Fibroblast of villous mesenchyme (primary cell): ENCODE measurements at regions not wholly inside any gene's neighbourhood (a gene's known extent, or its start where the extent isn't known, plus 50 kb on each side); places are given as distances from the start of the nearest gene placed in this dataset.

Experiments used
- DNase-seq: peaks from one replicate; pipeline ENCODE4 v3.0.0-alpha.2; 2010; ENCODE audit warnings: low read depth
- H3K4me3 ChIP-seq: 2 replicates; pipeline ENCODE4 v1.5.1; 2011; ENCODE audit warnings: low read depth, mild to moderate bottlenecking, low read length
- TF ChIP-seq, protein P1 (sequence below): IDR thresholded peaks from 2 replicates; pipeline ENCODE4 v1.5.1; 2012; ENCODE audit warnings: low read depth, mild to moderate bottlenecking, low read length; ENCODE audit not compliant: insufficient read depth

DNA sequence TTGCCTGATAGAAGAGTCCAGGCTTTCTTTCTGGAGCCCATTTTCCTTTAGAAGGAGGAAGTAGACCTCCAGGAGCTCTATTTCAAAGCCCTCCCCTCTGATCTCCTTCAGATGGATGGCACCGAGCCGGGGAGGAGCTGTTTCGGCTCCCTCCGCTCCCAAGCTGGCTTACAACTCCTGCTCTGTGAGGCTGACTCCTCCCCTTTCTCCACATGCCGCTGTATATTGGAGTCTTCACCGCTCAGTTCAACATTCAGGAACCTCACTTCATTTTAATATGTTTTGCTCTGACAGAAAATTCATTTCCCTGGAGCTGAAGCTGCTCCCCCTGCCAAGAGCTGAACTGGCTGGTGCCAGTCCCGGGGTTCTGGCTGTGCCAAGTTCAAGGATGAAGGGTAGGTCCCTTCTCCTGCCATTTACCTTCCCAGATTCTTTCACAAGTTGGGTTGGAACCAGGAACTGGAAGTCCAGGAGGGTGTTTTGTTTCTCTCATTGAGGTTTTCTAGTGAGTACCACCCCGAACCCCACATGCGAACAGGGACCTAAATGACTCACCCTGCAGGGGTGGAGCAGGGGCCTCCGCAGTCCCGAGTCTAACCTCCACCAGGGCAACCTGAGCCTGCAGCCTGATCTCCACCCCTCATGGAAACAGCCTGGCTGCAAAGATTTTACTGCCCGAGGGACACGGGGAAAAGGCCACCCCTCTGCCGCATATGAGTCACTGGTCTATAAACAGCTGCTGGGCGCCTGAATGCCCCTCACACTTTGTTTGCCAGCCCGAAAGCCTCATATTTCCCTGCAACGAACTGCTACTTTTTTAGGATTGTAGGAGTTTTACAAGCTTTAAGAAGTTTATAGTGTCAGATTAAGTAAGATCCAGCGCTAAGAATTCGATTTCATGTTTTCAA lies 68.6 kb upstream of the FOXA2 start:
- DNase-seq = no peak

DNA sequence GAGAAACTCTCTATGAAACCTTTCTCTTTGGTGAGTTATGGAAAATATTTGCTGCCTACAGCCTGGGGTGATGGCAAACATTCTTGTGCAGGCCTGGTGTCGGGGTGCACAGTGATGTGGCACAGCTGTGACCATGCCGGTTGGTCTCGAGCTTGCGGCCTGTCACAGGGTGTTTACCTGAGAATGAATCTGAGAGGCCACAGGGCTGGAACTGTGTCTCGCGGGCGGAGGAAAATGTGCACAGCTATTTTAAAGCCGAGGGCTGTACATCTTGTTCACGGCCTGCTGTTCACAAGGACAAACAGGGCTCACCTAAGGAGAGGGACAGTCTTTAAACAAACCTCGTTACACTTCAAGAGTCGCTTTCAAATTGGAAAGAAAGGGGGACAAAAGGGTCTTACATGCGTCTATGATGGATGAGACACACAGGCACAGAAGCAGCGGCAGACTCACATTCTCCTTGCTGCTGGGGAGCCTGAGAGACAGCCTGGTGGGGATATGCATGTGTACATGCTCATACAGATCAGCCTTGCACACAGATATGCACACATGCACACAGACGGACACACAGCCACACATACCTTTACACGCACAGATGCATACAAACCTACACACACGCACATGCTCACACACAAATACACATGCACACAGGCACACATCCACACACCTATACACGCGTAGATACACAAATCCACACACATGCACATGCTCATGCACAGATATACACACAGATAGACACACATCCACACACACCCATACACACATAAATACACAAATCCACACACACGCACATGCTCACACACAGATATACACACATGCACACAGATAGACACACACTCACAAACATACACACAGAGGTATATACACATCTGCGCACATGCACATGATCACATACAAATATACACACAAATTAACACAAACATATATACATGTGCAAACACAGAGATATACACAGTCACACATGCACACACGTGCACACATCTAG lies 69.6 kb upstream of the FOXA2 start:
- TF ChIP-seq, protein P1, sequence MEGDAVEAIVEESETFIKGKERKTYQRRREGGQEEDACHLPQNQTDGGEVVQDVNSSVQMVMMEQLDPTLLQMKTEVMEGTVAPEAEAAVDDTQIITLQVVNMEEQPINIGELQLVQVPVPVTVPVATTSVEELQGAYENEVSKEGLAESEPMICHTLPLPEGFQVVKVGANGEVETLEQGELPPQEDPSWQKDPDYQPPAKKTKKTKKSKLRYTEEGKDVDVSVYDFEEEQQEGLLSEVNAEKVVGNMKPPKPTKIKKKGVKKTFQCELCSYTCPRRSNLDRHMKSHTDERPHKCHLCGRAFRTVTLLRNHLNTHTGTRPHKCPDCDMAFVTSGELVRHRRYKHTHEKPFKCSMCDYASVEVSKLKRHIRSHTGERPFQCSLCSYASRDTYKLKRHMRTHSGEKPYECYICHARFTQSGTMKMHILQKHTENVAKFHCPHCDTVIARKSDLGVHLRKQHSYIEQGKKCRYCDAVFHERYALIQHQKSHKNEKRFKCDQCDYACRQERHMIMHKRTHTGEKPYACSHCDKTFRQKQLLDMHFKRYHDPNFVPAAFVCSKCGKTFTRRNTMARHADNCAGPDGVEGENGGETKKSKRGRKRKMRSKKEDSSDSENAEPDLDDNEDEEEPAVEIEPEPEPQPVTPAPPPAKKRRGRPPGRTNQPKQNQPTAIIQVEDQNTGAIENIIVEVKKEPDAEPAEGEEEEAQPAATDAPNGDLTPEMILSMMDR = no peak
- DNase-seq = no peak
- no peak overlapping the region for H3K4me3 ChIP-seq

More for the DNA sequence above, 68.6 kb upstream of the FOXA2 start:
- TF ChIP-seq, protein P1 = no peak
- no peak overlapping the region for H3K4me3 ChIP-seq

DNA sequence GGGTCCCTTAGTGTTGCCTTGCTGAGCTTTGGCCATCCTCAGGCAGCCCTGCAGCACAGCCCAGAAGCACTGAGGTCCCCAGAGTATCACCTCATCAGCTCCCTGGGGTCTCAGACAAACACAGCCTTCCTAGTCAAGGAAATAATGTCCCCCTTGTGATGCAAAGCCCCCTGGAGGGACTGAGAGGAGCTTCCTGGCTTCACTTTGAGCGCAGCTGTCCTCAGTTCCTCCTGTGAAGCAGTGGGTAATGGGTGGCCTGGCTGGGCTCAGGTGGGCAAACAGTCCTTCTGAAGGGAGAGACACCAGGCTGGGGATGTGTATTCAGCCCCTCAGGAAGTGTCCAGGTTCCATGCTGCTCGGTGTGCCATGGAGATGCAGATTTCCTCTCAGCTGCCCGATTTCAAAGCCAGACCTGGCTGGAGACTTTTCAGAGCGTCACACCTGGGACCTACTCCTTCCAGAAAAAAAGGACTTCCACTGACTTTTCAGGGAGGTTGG lies 79.2 kb upstream of the FOXA2 start:
- no peak overlapping the region for H3K4me3 ChIP-seq
- DNase-seq = no peak
- TF ChIP-seq, protein P1 = no peak

DNA sequence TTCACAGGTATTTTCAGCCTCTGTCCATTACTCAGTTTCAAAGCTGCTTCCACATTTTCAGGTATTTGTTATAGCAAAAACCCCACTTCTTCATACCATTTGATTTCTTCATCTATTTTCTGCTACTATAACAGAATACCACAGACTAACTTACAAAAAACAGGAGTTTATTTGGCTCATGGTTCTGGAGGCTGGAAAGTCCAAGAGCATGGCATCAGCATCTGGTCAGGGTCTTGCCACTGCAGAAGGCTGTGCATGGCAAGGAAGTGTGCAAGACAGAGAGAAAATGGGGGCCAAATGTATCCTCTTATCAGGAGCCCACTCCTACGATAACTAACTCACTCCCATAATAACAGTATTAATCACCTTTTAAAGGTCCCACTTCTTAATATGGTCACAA lies 82.8 kb upstream of the FOXA2 start:
- TF ChIP-seq, protein P1 = no peak
- no peak overlapping the region for H3K4me3 ChIP-seq
- DNase-seq = no peak

DNA sequence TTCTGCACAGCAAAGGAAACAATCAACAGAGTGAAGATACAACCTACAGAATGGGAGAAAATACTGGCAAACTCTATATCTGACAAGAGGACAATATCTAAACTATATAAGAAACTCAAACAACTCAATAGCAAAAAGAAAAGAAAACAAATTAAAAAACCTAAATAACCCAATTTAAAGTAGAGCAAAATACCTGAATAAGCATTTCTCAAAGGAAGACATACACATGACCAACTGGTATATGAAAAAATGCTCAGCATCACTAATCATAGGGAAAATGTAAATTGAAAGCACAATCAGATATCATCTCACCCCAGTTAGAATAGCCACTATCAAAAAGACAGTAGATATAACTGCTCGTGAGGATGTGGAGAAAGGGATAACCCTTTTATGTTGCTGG lies 87.8 kb upstream of the FOXA2 start:
- H3K4me3 ChIP-seq = no peak overlapping the region
- TF ChIP-seq, protein P1 = no peak
- no peak for DNase-seq

DNA sequence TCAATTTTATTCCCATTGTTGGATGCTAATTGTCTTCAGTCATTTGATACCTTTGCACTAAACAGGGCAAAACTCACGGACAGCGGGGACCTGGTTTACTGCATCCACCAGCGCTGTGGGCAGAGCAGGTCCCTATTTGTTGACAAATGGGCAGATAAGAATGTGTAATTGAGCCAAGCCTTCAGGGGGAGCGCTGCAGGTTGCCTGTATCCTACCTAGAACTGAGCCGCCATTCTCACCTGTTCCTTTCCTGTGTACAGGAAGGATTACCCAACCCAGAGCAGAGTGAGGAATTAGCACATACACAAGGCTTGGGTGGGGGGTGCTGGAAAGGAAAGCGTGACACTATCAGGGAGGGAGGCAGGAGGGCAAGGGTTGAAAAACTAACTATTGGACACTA lies 89.1 kb upstream of the FOXA2 start:
- TF ChIP-seq, protein P1 = no peak
- H3K4me3 ChIP-seq = no peak overlapping the region
- no peak for DNase-seq
